ENCODE measurements at regions not wholly inside any gene's neighbourhood (a gene's known extent, or its start where the extent isn't known, plus 50 kb on each side); places are given as distances from the start of the nearest gene placed in this dataset.

- no peaks in the 10 kb centered on the region; a peak in 1 of 5 replicates for H3K9me3 Mint-ChIP-seq
- H3K36me3 Mint-ChIP-seq (ENCODE audit: insufficient read depth in 1 of 3, low read depth in 3 of 3): no peaks in the 10 kb centered on the region; a peak in 2 of 7 replicates
- no peak overlapping the region for H2BK120ac ChIP-seq (ENCODE audit: low read depth, low read length, poor library complexity, severe bottlenecking)
- H3K9me3 ChIP-seq (ENCODE audit: control insufficient read depth, low read depth, low read length): no peaks in the 10 kb centered on the region
- no peak overlapping the region for H3K18ac ChIP-seq (ENCODE audit: insufficient read length, low read depth, low read length)
- no peak overlapping the region for H3K56ac ChIP-seq (ENCODE audit: insufficient read length, low read depth, low read length)
- H3K4me1 ChIP-seq (ENCODE audit: insufficient read depth, low read length): 0 out of 2 replicates have a peak, but pooled peaks cover 2% of the 10 kb centered on the region
- H2BK15ac ChIP-seq (ENCODE audit: low read depth, low read length): no peak overlapping the region
- H4K5ac ChIP-seq (ENCODE audit: insufficient read length, low read depth, low read length): no peak overlapping the region
- H4K20me1 ChIP-seq (ENCODE audit: control insufficient read depth, insufficient read depth, insufficient read length): no peaks in the 10 kb centered on the region
- peak overlapping the region in 1 of 3 experiments; percentile 2; a peak in 2 of 7 replicates for H3K27ac Mint-ChIP-seq
- H3K4ac ChIP-seq (ENCODE audit: low read depth, low read length): no peak overlapping the region
- H3K9ac ChIP-seq (ENCODE audit: extremely low read depth, insufficient read length, low read length): no peak overlapping the region
- H3K23me2 ChIP-seq (ENCODE audit: insufficient read length, low read depth, low read length, poor library complexity, severe bottlenecking): no peaks in the 10 kb centered on the region
- H3K27me3 ChIP-seq (ENCODE audit: insufficient read depth, low read length): no peaks in the 10 kb centered on the region
- H3T11ph ChIP-seq (ENCODE audit: low read length): no peak overlapping the region
- H2BK12ac ChIP-seq (ENCODE audit: insufficient read length, low read depth, low read length): no peak overlapping the region
- peaks cover 12 to 20% of the 10 kb centered on the region in 2 experiments for H3K4me1 Mint-ChIP-seq
- no peak overlapping the region for H4K8ac ChIP-seq (replicated peaks; ENCODE audit: insufficient read length, low read depth, low read length)
- no peak overlapping the region for H3K27ac ChIP-seq (ENCODE audit: insufficient read length, low read depth, low read length)
- H3K79me2 ChIP-seq (ENCODE audit: insufficient read depth, low read length): no peaks in the 10 kb centered on the region
- H3K14ac ChIP-seq (ENCODE audit: insufficient read depth, low read length): no peak overlapping the region
- DNase-seq: no peak
- WGBS (ENCODE audit: extremely low coverage, insufficient read length, low lambda C conversion rate): no CpG with 5 or more reads among the region's 3 CpGs
- no peak overlapping the region for H2BK5ac ChIP-seq (ENCODE audit: insufficient read length, low read length)
- no peak overlapping the region for H4K91ac ChIP-seq (ENCODE audit: insufficient read length, low read depth, low read length)
- no peak overlapping the region for H2AFZ ChIP-seq (ENCODE audit: low read length)
- H2AK5ac ChIP-seq (ENCODE audit: insufficient read length, low read length): no peak overlapping the region
- H2BK20ac ChIP-seq (ENCODE audit: low read depth, low read length, poor library complexity, severe bottlenecking): no peak overlapping the region
- H3K23ac ChIP-seq (ENCODE audit: insufficient read length, low read depth, low read length): no peak overlapping the region
- no peak for TF ChIP-seq CTCF (conservative IDR thresholded peaks at IDR 0.05)
- H3K79me1 ChIP-seq (ENCODE audit: insufficient read depth, low read depth, low read length, poor library complexity, severe bottlenecking): no peaks in the 10 kb centered on the region
- no peak overlapping the region for H3K4me2 ChIP-seq (ENCODE audit: insufficient read depth, insufficient read length, low read length)
- no peak overlapping the region for H3K4me3 Mint-ChIP-seq
- peaks cover 6% of the 10 kb centered on the region for H3K27me3 Mint-ChIP-seq (ENCODE audit: low read depth)
These were observed 113.4 kb upstream of the EEPD1 start for GRCh38 chr7:36039671-36040070.
